H1 (cell line): ENCODE measurements at regions not wholly inside any gene's neighbourhood (a gene's known extent, or its start where the extent isn't known, plus 50 kb on each side); places are given as distances from the start of the nearest gene placed in this dataset.

ENCODE experiments used
- CTCF ChIA-PET: fragments of 300-600 bp; sonication (Branson Sonifier 250); formaldehyde crosslinking; loops from one replicate; lab custom pipeline; 2021; ENCODE audit not compliant: partially characterized antibody; lab: Charles Lee
- POLR2A ChIA-PET: fragments of 300-600 bp; sonication (Branson Sonifier 250); formaldehyde crosslinking; loops from one replicate; lab custom pipeline; 2021; ENCODE audit warnings: inconsistent platforms; ENCODE audit not compliant: partially characterized antibody; lab: Charles Lee
- DNase-seq, 2 experiments: peaks; one replicate each; pipeline versions ENCODE4 v3.0.0 to v3.0.0-alpha.2; 2010 to 2022; ENCODE audit warnings: low spot score in 2 of 2, low read depth in 1 of 2, mixed read lengths in 1 of 2
- FAIRE-seq: peaks from 2 replicates; lab custom pipeline; 2011; peaks lifted over from hg19 to GRCh38; lab: Jason Lieb, UNC
- H2AFZ ChIP-seq: 2 replicates; pipeline ENCODE4 v1.8.1; 2012; ENCODE audit warnings: low read length, inconsistent platforms
- H2AK5ac ChIP-seq: 2 replicates; pipeline ENCODE4 v1.6.1; 2013; ENCODE audit warnings: low read depth, low read length
- H2BK120ac ChIP-seq: replicated peaks from 2 replicates; pipeline ENCODE3; 2013; ENCODE audit warnings: low read depth, low read length, inconsistent platforms
- H2BK12ac ChIP-seq: 2 replicates; pipeline ENCODE4 v1.6.1; 2013; ENCODE audit warnings: low read depth, low read length
- H2BK15ac ChIP-seq: 2 replicates; pipeline ENCODE4 v1.6.1; 2013; ENCODE audit warnings: low read length
- H2BK20ac ChIP-seq: 2 replicates; pipeline ENCODE4 v1.6.1; 2013; ENCODE audit warnings: low read length
- H2BK5ac ChIP-seq: 2 replicates; pipeline ENCODE4 v1.6.1; 2013; ENCODE audit warnings: low read depth, low read length
- H3K14ac ChIP-seq: 2 replicates; pipeline ENCODE4 v1.6.1; 2013; ENCODE audit warnings: inconsistent platforms; ENCODE audit not compliant: insufficient read length
- H3K18ac ChIP-seq: 2 replicates; pipeline ENCODE4 v1.6.1; 2013; ENCODE audit warnings: low read length; ENCODE audit errors: extremely low read depth
- H3K23ac ChIP-seq: 2 replicates; pipeline ENCODE4 v1.6.1; 2013; ENCODE audit warnings: inconsistent platforms; ENCODE audit not compliant: insufficient read length
- H3K23me2 ChIP-seq: 2 replicates; pipeline ENCODE4 v1.6.1; 2013; ENCODE audit warnings: low read depth, low read length
- H3K27ac ChIP-seq: 2 replicates; pipeline ENCODE4 v1.6.1; 2011; ENCODE audit warnings: low read depth, low read length, inconsistent platforms
- H3K27me3 ChIP-seq, 4 experiments: replicated peaks in 1 of 4; 1 replicate in 1 of 4; 2 replicates in 3 of 4; pipeline versions ENCODE4 v1.6.1 to v1.8.1; 2011 to 2013; ENCODE audit warnings: low read length in 3 of 4, mild to moderate bottlenecking in 3 of 4, inconsistent platforms in 2 of 4, mixed read lengths in 2 of 4, moderate library complexity in 1 of 4; ENCODE audit not compliant: control insufficient read depth in 3 of 4, insufficient read depth in 3 of 4; ENCODE audit errors: extremely low read depth in 1 of 4
- H3K36me3 ChIP-seq, 4 experiments: 2 replicates each; pipeline versions ENCODE4 v1.6.1 to v1.8.1; 2011 to 2013; ENCODE audit warnings: mild to moderate bottlenecking in 4 of 4, low read length in 3 of 4, moderate library complexity in 2 of 4, control low read depth in 1 of 4, inconsistent platforms in 1 of 4; ENCODE audit not compliant: insufficient read depth in 4 of 4, control insufficient read depth in 2 of 4
- H3K4ac ChIP-seq: replicated peaks from 2 replicates; pipeline ENCODE3; 2013; ENCODE audit warnings: low read length, low read depth, mixed read lengths, inconsistent platforms; ENCODE audit not compliant: insufficient read length
- H3K4me1 ChIP-seq, 4 experiments: replicated peaks in 1 of 4; 1 replicate in 1 of 4; 2 replicates in 3 of 4; pipeline versions ENCODE4 v1.6.1 to v1.8.1; 2011 to 2013; ENCODE audit warnings: low read length in 3 of 4, inconsistent platforms in 2 of 4, mixed read lengths in 1 of 4; ENCODE audit not compliant: insufficient read depth in 4 of 4, control insufficient read depth in 3 of 4
- H3K4me2 ChIP-seq, 2 experiments: 2 replicates each; pipeline versions ENCODE4 v1.6.1 to v1.8.1; 2011 to 2013; ENCODE audit warnings: low read depth in 2 of 2, low read length in 2 of 2, control low read depth in 1 of 2, inconsistent platforms in 1 of 2, mild to moderate bottlenecking in 1 of 2; ENCODE audit not compliant: insufficient read depth in 1 of 2
- H3K4me3 ChIP-seq, 4 experiments: fragments of 200-600, 300-600 bp in 1 of 4; sonication (generic), shearing (Covaris generic), sonication (Bioruptor Twin) in 1 of 4; 2 replicates each; pipeline versions ENCODE4 v1.5.1 to v1.8.1; 2011 to 2016; ENCODE audit warnings: low read length in 4 of 4, low read depth in 3 of 4, control low read depth in 2 of 4, inconsistent platforms in 2 of 4, mild to moderate bottlenecking in 2 of 4, mixed read lengths in 1 of 4, moderate library complexity in 1 of 4; ENCODE audit not compliant: insufficient read depth in 2 of 4; ENCODE audit errors: extremely low read depth in 1 of 4
- H3K56ac ChIP-seq: replicated peaks from 2 replicates; pipeline ENCODE3; 2013; ENCODE audit warnings: low read depth, mild to moderate bottlenecking, mixed read lengths, low read length, inconsistent platforms; ENCODE audit not compliant: insufficient read length
- H3K79me1 ChIP-seq: 2 replicates; pipeline ENCODE4 v1.6.1; 2013; ENCODE audit warnings: low read depth, low read length, control low read depth
- H3K79me2 ChIP-seq, 2 experiments: 2 replicates each; pipeline versions ENCODE4 v1.6.1 to v1.8.1; 2012 to 2013; ENCODE audit warnings: low read length in 2 of 2, mild to moderate bottlenecking in 2 of 2, inconsistent platforms in 1 of 2; ENCODE audit not compliant: insufficient read depth in 2 of 2, control insufficient read depth in 1 of 2
- H3K9ac ChIP-seq, 4 experiments: replicated peaks in 1 of 4; 1 replicate in 1 of 4; 2 replicates in 3 of 4; pipeline versions ENCODE4 v1.6.1 to v1.8.1; 2011 to 2013; ENCODE audit warnings: low read depth in 3 of 4, low read length in 3 of 4, control low read depth in 2 of 4, mild to moderate bottlenecking in 2 of 4, moderate library complexity in 2 of 4, inconsistent platforms in 1 of 4; ENCODE audit errors: extremely low read depth in 1 of 4
- H3K9me3 ChIP-seq, 2 experiments: 2 replicates each; pipeline versions ENCODE4 v1.6.1 to v1.8.1; 2012 to 2013; ENCODE audit warnings: mild to moderate bottlenecking in 2 of 2, moderate library complexity in 2 of 2, control low read depth in 1 of 2, inconsistent platforms in 1 of 2, low read depth in 1 of 2, low read length in 1 of 2, mixed read lengths in 1 of 2; ENCODE audit not compliant: insufficient read depth in 2 of 2
- H4K20me1 ChIP-seq, 2 experiments: replicated peaks in 1 of 2; 2 replicates each; pipeline versions ENCODE3 to v1.8.1; 2011 to 2013; ENCODE audit warnings: inconsistent platforms in 2 of 2, low read length in 2 of 2, mild to moderate bottlenecking in 1 of 2; ENCODE audit not compliant: insufficient read depth in 2 of 2, control insufficient read depth in 1 of 2
- H4K5ac ChIP-seq: 2 replicates; pipeline ENCODE4 v1.6.1; 2013; ENCODE audit warnings: low read length, low read depth, mixed read lengths, inconsistent platforms; ENCODE audit not compliant: insufficient read length
- H4K8ac ChIP-seq: 2 replicates; pipeline ENCODE4 v1.8.0; 2013; ENCODE audit warnings: mild to moderate bottlenecking, moderate library complexity, low read length, inconsistent platforms; ENCODE audit not compliant: insufficient read depth; ENCODE audit errors: extremely low read depth
- H4K91ac ChIP-seq: replicated peaks from 2 replicates; pipeline ENCODE3; 2013; ENCODE audit warnings: low read length, mixed read lengths, inconsistent platforms; ENCODE audit not compliant: insufficient read length
- ASH2L ChIP-seq: fragments of 200-600, 300-600 bp; sonication (generic); IDR thresholded peaks from one replicate; pipeline ENCODE4 v1.7.1; 2017; ENCODE audit warnings: low read length
- CHD2 ChIP-seq: IDR thresholded peaks from 2 replicates; pipeline ENCODE4 v1.6.1; 2012; ENCODE audit warnings: low read length, improper control_type of control experiment
- GABPA ChIP-seq: IDR thresholded peaks from 2 replicates; pipeline ENCODE4 v1.6.1; 2011; ENCODE audit warnings: mild to moderate bottlenecking, low read length, moderate library complexity, borderline replicate concordance; ENCODE audit not compliant: insufficient read depth
- JUN ChIP-seq: IDR thresholded peaks from 2 replicates; pipeline ENCODE4 v1.6.1; 2011; ENCODE audit warnings: low read depth, mild to moderate bottlenecking, improper control_type of control experiment, low read length
- JUND ChIP-seq: IDR thresholded peaks from 2 replicates; pipeline ENCODE4 v1.6.1; 2011; ENCODE audit warnings: mild to moderate bottlenecking, improper control_type of control experiment, low read length
- MAFK ChIP-seq: IDR thresholded peaks from 2 replicates; pipeline ENCODE4 v1.6.1; 2012; ENCODE audit warnings: low read depth, mild to moderate bottlenecking, improper control_type of control experiment, low read length
- RAD21 ChIP-seq, 2 experiments: IDR thresholded peaks in 1 of 2; conservative IDR thresholded peaks in 1 of 2; 2 replicates each; pipeline ENCODE4 v1.6.1; 2011; ENCODE audit warnings: low read depth in 2 of 2, low read length in 2 of 2, improper control_type of control experiment in 1 of 2, inconsistent platforms in 1 of 2, mild to moderate bottlenecking in 1 of 2, moderate library complexity in 1 of 2
- SRF ChIP-seq: IDR thresholded peaks from 2 replicates; pipeline ENCODE4 v1.6.1; 2011; ENCODE audit warnings: mild to moderate bottlenecking, low read depth, low read length, moderate library complexity
- TAF1 ChIP-seq: IDR thresholded peaks from 2 replicates; pipeline ENCODE4 v1.6.1; 2011; ENCODE audit warnings: mild to moderate bottlenecking, low read depth, low read length
- TCF12 ChIP-seq: IDR thresholded peaks from 2 replicates; pipeline ENCODE4 v1.6.1; 2011; ENCODE audit warnings: low read depth, mild to moderate bottlenecking, low read length
- WGBS, 2 experiments: shearing (Covaris generic) in 1 of 2; methylation state at CpG; one replicate each; pipeline versions ENCODE4 v1.1.6 to v1.1.7; 2013 to 2015; ENCODE audit warnings: low lambda C conversion rate in 2 of 2, mixed read lengths in 2 of 2, inconsistent platforms in 1 of 2, low coverage in 1 of 2, missing lambda C conversion rate in 1 of 2; ENCODE audit not compliant: insufficient replicate concordance in 2 of 2, insufficient coverage in 1 of 2, insufficient read length in 1 of 2; ENCODE audit errors: extremely low coverage in 1 of 2, missing lambda C conversion rate in 1 of 2; 5-methylcytosine and 5-hydroxymethylcytosine counted together

DNA sequence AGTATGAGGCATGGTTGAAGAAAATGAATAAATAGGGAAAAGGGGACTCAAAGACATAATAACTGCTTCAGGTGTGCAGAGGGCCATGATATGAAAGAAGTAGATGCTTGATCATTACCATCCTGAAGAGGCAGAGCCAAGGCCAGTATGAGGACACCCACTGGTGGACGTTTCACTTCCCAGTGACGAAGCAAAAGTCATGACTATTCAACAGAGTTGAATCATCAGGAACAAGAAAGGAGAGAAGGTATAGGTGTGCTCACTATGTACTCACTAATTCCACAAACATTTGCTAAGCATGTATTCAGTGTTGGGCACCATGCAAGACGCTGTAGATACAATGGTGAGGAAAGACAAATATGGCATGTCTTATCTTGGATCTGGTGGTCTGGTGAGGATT, 319.2 kb upstream of the RUNX1 start:
- DNase-seq (no peak), FAIRE-seq (no peak)
- Histone ChIP-seq H2BK5ac (no peak overlapping the region), H4K8ac (no peak overlapping the region), H4K5ac (no peak overlapping the region), H2BK20ac (no peak overlapping the region), H3K14ac (no peak overlapping the region), H3K23ac (no peak overlapping the region), H3K27ac (no peak overlapping the region), H3K4ac (no peak overlapping the region), H3K18ac (no peak overlapping the region), H3K36me3 (no peaks in the 10 kb centered on the region; a peak in 1 of 8 replicates), H3K4me3 (no peak overlapping the region), H3K4me2 (no peak overlapping the region), H3K23me2 (no peaks in the 10 kb centered on the region), H3K56ac (no peak overlapping the region), H3K79me1 (no peaks in the 10 kb centered on the region), H3K79me2 (no peaks in the 10 kb centered on the region), H3K4me1 (peaks cover 0 to 7% (median 2%) of the 10 kb centered on the region in 4 experiments; a peak in 2 of 7 replicates), H4K20me1 (no peaks in the 10 kb centered on the region), H3K9ac (no peak overlapping the region), H2BK15ac (no peak overlapping the region), H2BK120ac (no peak overlapping the region), H3K27me3 (no peaks in the 10 kb centered on the region), H2AFZ (no peak overlapping the region), H3K9me3 (no peaks in the 10 kb centered on the region), H2BK12ac (no peak overlapping the region), H2AK5ac (no peak overlapping the region), H4K91ac (no peak overlapping the region)
- 87% methylated on average over 3 of the region's 3 CpGs; no CpG with 5 or more reads in 1 of the 2 experiments for WGBS, 2 experiments
- TF ChIP-seq TCF12 (no peak), GABPA (no peak), CHD2 (no peak), TAF1 (no peak), JUND (no peak), MAFK (no peak), ASH2L (no peak), SRF (no peak), JUN (no peak), RAD21 (IDR thresholded peaks at IDR 0.05 in 1 of 2, conservative IDR thresholded peaks at IDR 0.05 in 1 of 2; ENCODE audit: low read depth in 2 of 2, low read length in 2 of 2) (no peak)
- ChIA-PET CTCF (interaction anchor here (0.8 kb wide), 1 partner anchor 472 kb away, joined by 4 read pairs; no protein-coding TSS in a partner anchor), POLR2A (no interaction called here)
